CD14-positive monocyte (primary cell): ENCODE measurements at regions not wholly inside any gene's neighbourhood (a gene's known extent, or its start where the extent isn't known, plus 50 kb on each side); places are given as distances from the start of the nearest gene placed in this dataset.

Experiments
- DNase-seq, 3 donors: peaks; one replicate each; pipeline ENCODE4 v3.0.0-alpha.2; 2011 to 2022
- H2AFZ ChIP-seq: 2 replicates; pipeline ENCODE4 v1.6.0; 2012; ENCODE audit warnings: mild to moderate bottlenecking, low read depth, low read length, inconsistent platforms; ENCODE audit not compliant: insufficient read depth, poor library complexity, severe bottlenecking
- H3K27ac ChIP-seq, 2 donors: 1 replicate in 1 of 2; 2 replicates in 1 of 2; pipeline ENCODE4 v1.5.1; 2012 to 2013; ENCODE audit warnings: low read length in 2 of 2, control low read depth in 1 of 2, inconsistent platforms in 1 of 2, low read depth in 1 of 2, mild to moderate bottlenecking in 1 of 2
- H3K27me3 ChIP-seq, 2 donors: one replicate each; pipeline versions ENCODE4 v1.6.0 to v1.6.1; 2011 to 2013; ENCODE audit warnings: low read length in 2 of 2; ENCODE audit not compliant: control insufficient read depth in 2 of 2, insufficient read depth in 2 of 2
- H3K36me3 ChIP-seq, 2 donors: replicated peaks in 1 of 2; 1 replicate in 1 of 2; 2 replicates in 1 of 2; pipeline versions ENCODE4 v1.5.1 to v1.6.1; 2012 to 2013; ENCODE audit warnings: low read length in 2 of 2, control low read depth in 1 of 2, inconsistent platforms in 1 of 2, mild to moderate bottlenecking in 1 of 2; ENCODE audit not compliant: insufficient read depth in 2 of 2, control insufficient read depth in 1 of 2
- H3K4me1 ChIP-seq, 2 donors: 1 replicate in 1 of 2; 2 replicates in 1 of 2; pipeline versions ENCODE4 v1.5.1 to v1.6.1; 2012 to 2013; ENCODE audit warnings: low read length in 2 of 2, control low read depth in 1 of 2, inconsistent platforms in 1 of 2, mild to moderate bottlenecking in 1 of 2, moderate library complexity in 1 of 2; ENCODE audit not compliant: insufficient read depth in 2 of 2, control insufficient read depth in 1 of 2
- H3K4me2 ChIP-seq: replicated peaks from 2 replicates; pipeline ENCODE3; 2012; ENCODE audit warnings: low read length, moderate library complexity, mild to moderate bottlenecking; ENCODE audit not compliant: poor library complexity, severe bottlenecking; ENCODE audit errors: extremely low read depth
- H3K4me3 ChIP-seq, 3 experiments: fragments of 200-600 bp in 1 of 3; sonication (generic) in 1 of 3; replicated peaks in 1 of 3; 1 replicate in 2 of 3; 2 replicates in 1 of 3; pipeline ENCODE4 v1.5.1; 2011 to 2013; ENCODE audit warnings: low read length in 3 of 3, mild to moderate bottlenecking in 3 of 3, control low read depth in 2 of 3, low read depth in 2 of 3, inconsistent platforms in 1 of 3, moderate library complexity in 1 of 3
- H3K79me2 ChIP-seq: 2 replicates; pipeline ENCODE4 v1.6.0; 2012; ENCODE audit warnings: mild to moderate bottlenecking, control low read depth, inconsistent platforms, low read length, moderate library complexity; ENCODE audit not compliant: insufficient read depth
- H3K9ac ChIP-seq: 2 replicates; pipeline ENCODE4 v1.6.0; 2017; ENCODE audit warnings: low read length, mild to moderate bottlenecking; ENCODE audit not compliant: insufficient read depth, poor library complexity, severe bottlenecking
- H3K9me3 ChIP-seq, 2 donors: replicated peaks in 1 of 2; 1 replicate in 1 of 2; 2 replicates in 1 of 2; pipeline versions ENCODE4 v1.5.1 to v1.6.1; 2012 to 2013; ENCODE audit warnings: low read length in 2 of 2, control low read depth in 1 of 2; ENCODE audit not compliant: control insufficient read depth in 1 of 2, insufficient read depth in 1 of 2
- H4K20me1 ChIP-seq: 2 replicates; pipeline ENCODE4 v1.6.0; 2012; ENCODE audit warnings: mild to moderate bottlenecking, low read length, control low read depth, moderate library complexity; ENCODE audit not compliant: insufficient read depth
- H3K27ac Mint-ChIP-seq, 7 donors: one replicate each; pipeline ENCODE4 v1.8.0; 2020; ENCODE audit warnings: mild to moderate bottlenecking in 7 of 7, mixed read lengths in 7 of 7, moderate library complexity in 6 of 7, inconsistent platforms in 2 of 7
- H3K27me3 Mint-ChIP-seq, 3 donors: one replicate each; pipeline ENCODE4 v1.8.0; 2021 to 2022; ENCODE audit warnings: low read depth in 3 of 3, mild to moderate bottlenecking in 3 of 3, mixed read lengths in 3 of 3, moderate library complexity in 3 of 3, inconsistent platforms in 1 of 3
- H3K36me3 Mint-ChIP-seq, 2 donors: one replicate each; pipeline ENCODE4 v1.8.0; 2020; ENCODE audit warnings: mixed read lengths in 2 of 2, inconsistent platforms in 1 of 2, mild to moderate bottlenecking in 1 of 2
- H3K4me1 Mint-ChIP-seq: one replicate; pipeline ENCODE4 v1.8.0; 2020; ENCODE audit warnings: mild to moderate bottlenecking, mixed read lengths
- H3K4me3 Mint-ChIP-seq, 2 donors: one replicate each; pipeline ENCODE4 v1.8.0; 2020; ENCODE audit warnings: mild to moderate bottlenecking in 2 of 2, mixed read lengths in 2 of 2, moderate library complexity in 1 of 2
- H3K9me3 Mint-ChIP-seq, 7 donors: one replicate each; pipeline ENCODE4 v1.8.0; 2020 to 2022; ENCODE audit warnings: mixed read lengths in 7 of 7, mild to moderate bottlenecking in 6 of 7, moderate library complexity in 6 of 7, inconsistent platforms in 2 of 7
- CTCF ChIP-seq: fragments of 200-600 bp; IDR thresholded peaks from one replicate; pipeline ENCODE4 v1.8.0; 2022; ENCODE audit warnings: antibody characterized with exemption, mild to moderate bottlenecking
- WGBS: methylation state at CpG from one replicate; pipeline ENCODE4 v1.1.5; 2013; ENCODE audit warnings: missing lambda C conversion rate; ENCODE audit not compliant: insufficient coverage; 5-methylcytosine and 5-hydroxymethylcytosine counted together
- intact Hi-C, 2 donors: fragments of 100-400 bp; cut with micrococcal nuclease; formaldehyde crosslinking; loops; one replicate each; pipeline versions ENCODE4 v1.15.0 to v1.15.1; 2023

DNA sequence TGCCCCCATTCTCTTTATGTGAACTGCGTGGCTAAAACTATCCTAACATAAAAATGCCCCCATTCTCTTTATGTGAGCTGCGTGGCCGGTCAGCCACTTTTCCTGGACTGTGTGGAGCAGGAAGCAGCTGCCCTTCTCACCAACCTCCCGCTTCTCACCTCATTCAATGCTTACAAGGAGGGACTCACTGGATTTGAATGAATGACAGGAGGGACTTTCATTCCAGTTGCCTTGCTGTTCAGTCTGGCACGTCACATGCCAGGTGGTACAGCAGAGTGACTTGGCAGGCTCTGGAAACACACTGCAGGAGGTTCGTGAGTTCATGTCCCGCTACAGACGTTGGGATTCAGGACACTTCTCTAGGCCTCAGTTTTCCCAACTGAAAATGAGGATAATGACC is 60.2 kb upstream of the NFIL3 start:
- no peaks in the 10 kb centered on the region for H3K9me3 ChIP-seq
- H3K9ac ChIP-seq: no peak overlapping the region
- H3K4me1 ChIP-seq: no peaks in the 10 kb centered on the region
- peaks cover 0 to 2% of the 10 kb centered on the region in 2 donors for H3K27me3 ChIP-seq
- no peak overlapping the region for H2AFZ ChIP-seq
- WGBS: 89% methylated on average over 7 of the region's 8 CpGs
- H3K4me3 ChIP-seq: no peak overlapping the region
- no peaks in the 10 kb centered on the region for H4K20me1 ChIP-seq
- Mint-ChIP-seq H3K27ac (no peak overlapping the region), H3K4me3 (no peak overlapping the region), H3K4me1 (no peaks in the 10 kb centered on the region), H3K36me3 (no peaks in the 10 kb centered on the region), H3K27me3 (peaks cover 2 to 4% (median 3%) of the 10 kb centered on the region in 3 donors), H3K9me3 (peaks cover 0 to 8% (median 0%) of the 10 kb centered on the region in 7 donors)
- no peak for TF ChIP-seq CTCF
- H3K4me2 ChIP-seq: no peak overlapping the region
- no peak for DNase-seq
- H3K79me2 ChIP-seq: no peaks in the 10 kb centered on the region
- H3K27ac ChIP-seq: no peak overlapping the region
- no peaks in the 10 kb centered on the region for H3K36me3 ChIP-seq
- intact Hi-C loops: no loop called here

DNA sequence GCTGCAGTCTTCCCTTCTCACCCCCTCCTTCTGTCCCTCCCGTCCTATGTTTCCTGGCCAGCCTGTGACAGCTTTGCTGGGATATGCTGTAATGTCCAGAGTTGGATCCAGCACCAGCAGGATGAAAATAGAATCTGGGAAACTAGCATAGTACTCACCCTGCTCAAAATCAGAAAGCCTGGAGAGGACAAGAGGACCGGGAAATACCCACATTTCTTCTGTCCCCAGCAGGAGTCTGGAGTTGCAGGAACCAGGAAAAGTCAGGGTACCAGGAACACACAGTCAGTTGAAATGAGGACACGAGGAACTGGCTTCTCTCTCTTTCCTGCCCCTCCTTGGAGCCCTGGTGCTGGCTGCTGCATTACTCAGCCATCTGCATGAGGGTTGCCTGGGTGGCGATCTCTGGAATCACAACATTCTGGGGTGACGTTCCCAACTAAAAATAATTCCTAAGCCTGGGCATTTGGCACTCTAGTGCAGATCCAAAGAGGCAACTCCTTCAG is 59.6 kb upstream of the NFIL3 start:
- no peak overlapping the region for H3K4me3 Mint-ChIP-seq
- Histone ChIP-seq H3K4me3 (no peak overlapping the region), H3K9ac (no peak overlapping the region), H3K36me3 (no peaks in the 10 kb centered on the region), H3K9me3 (no peaks in the 10 kb centered on the region), H3K4me1 (no peaks in the 10 kb centered on the region), H3K79me2 (no peaks in the 10 kb centered on the region), H3K27me3 (peaks cover 0 to 2% of the 10 kb centered on the region in 2 donors), H4K20me1 (no peaks in the 10 kb centered on the region), H3K27ac (no peak overlapping the region), H2AFZ (no peak overlapping the region), H3K4me2 (no peak overlapping the region)
- H3K27ac Mint-ChIP-seq: no peak overlapping the region
- 83% methylated on average over 4 of the region's 5 CpGs for WGBS
- H3K9me3 Mint-ChIP-seq: peaks cover 0 to 8% (median 0%) of the 10 kb centered on the region in 7 donors
- intact Hi-C loops: no loop called here
- no peaks in the 10 kb centered on the region for H3K4me1 Mint-ChIP-seq
- H3K36me3 Mint-ChIP-seq: no peaks in the 10 kb centered on the region
- no peak for TF ChIP-seq CTCF
- no peak for DNase-seq
- peaks cover 3 to 4% (median 4%) of the 10 kb centered on the region in 3 donors for H3K27me3 Mint-ChIP-seq
